K562 (cell line): ENCODE measurements at regions not wholly inside any gene's neighbourhood (a gene's known extent, or its start where the extent isn't known, plus 50 kb on each side); places are given as distances from the start of the nearest gene placed in this dataset.

Experiments
- ATAC-seq: fragments of 200-7000 bp; cut with Tn5 transposase; 3 replicates; pipeline ENCODE4 v1.9.1; 2020; ENCODE audit warnings: moderate library complexity
- BruUV-seq: library from RNA; stranded (reverse); fragments of 400-500 nt; replicated peaks from 2 replicates; lab custom pipeline; 2021; lab: Mats Ljungman, UMichigan
- CTCF ChIA-PET: fragments of 300-600 bp; formaldehyde crosslinking; extraction: SDS; loops from one replicate; lab custom pipeline; 2021; ENCODE audit warnings: low intra/inter-chr PET ratio; lab: Yijun Ruan, JAX
- POLR2A ChIA-PET: fragments of 300-600, 350-650 bp; sonication (Branson Sonifier 250); formaldehyde crosslinking; extraction: SDS; loops from one replicate; lab custom pipeline; 2021; ENCODE audit warnings: antibody characterized with exemption, inconsistent platforms; lab: Yijun Ruan, JAX
- DNase-seq, 4 experiments: peaks; one replicate each; pipeline versions ENCODE4 v3.0.0 to v3.0.0-alpha.2; 2011 to 2018; ENCODE audit warnings: low spot score in 3 of 4, mixed read lengths in 3 of 4; ENCODE audit errors: extremely low read depth in 1 of 4
- FAIRE-seq: peaks from 2 replicates; lab custom pipeline; 2011; peaks lifted over from hg19 to GRCh38; lab: Jason Lieb, UNC
- H2AFZ ChIP-seq: 2 replicates; pipeline ENCODE4 v1.6.0; 2011; ENCODE audit warnings: low read depth, low read length, control low read depth, inconsistent platforms
- H3K27ac ChIP-seq: fragments of 200-600 bp; 3 replicates; pipeline ENCODE4 v1.8.0; 2011; ENCODE audit warnings: low read depth, mild to moderate bottlenecking, control low read depth, inconsistent platforms, low read length, moderate library complexity, mixed read lengths; ENCODE audit errors: extremely low read depth
- H3K27me3 ChIP-seq, 2 experiments: fragments of 300-600 bp in 1 of 2; 2 replicates in 1 of 2; 3 replicates in 1 of 2; pipeline versions ENCODE4 v1.6.0 to v1.8.0; 2011; ENCODE audit warnings: inconsistent platforms in 2 of 2, low read length in 2 of 2, mild to moderate bottlenecking in 1 of 2, mixed read lengths in 1 of 2, moderate library complexity in 1 of 2; ENCODE audit not compliant: control insufficient read depth in 2 of 2, insufficient read depth in 2 of 2
- H3K36me3 ChIP-seq: fragments of 300-600 bp; 3 replicates; pipeline ENCODE4 v1.8.0; 2011; ENCODE audit warnings: mild to moderate bottlenecking, low read length, inconsistent platforms; ENCODE audit not compliant: control insufficient read depth, insufficient read depth
- H3K4me1 ChIP-seq, 2 experiments: fragments of 200-600 bp in 1 of 2; replicated peaks in 1 of 2; 2 replicates in 1 of 2; 3 replicates in 1 of 2; pipeline versions ENCODE4 v1.5.1 to v1.8.0; 2011; ENCODE audit warnings: inconsistent platforms in 2 of 2, low read length in 2 of 2, mild to moderate bottlenecking in 1 of 2, mixed read lengths in 1 of 2, moderate library complexity in 1 of 2; ENCODE audit not compliant: control insufficient read depth in 2 of 2, insufficient read depth in 2 of 2
- H3K4me2 ChIP-seq: 2 replicates; pipeline ENCODE4 v1.6.1; 2011; ENCODE audit warnings: low read length, control low read depth, inconsistent platforms, mixed read lengths; ENCODE audit not compliant: insufficient read depth
- H3K4me3 ChIP-seq: fragments of 200-600 bp; sonication (generic), shearing (Covaris generic); 2 replicates; pipeline ENCODE4 v1.5.1; 2016; ENCODE audit warnings: control low read depth, inconsistent platforms
- H3K79me2 ChIP-seq: fragments of 200-600 bp; 3 replicates; pipeline ENCODE4 v1.8.0; 2011; ENCODE audit warnings: low read length, inconsistent platforms; ENCODE audit not compliant: control insufficient read depth, insufficient read depth
- H3K9ac ChIP-seq, 2 experiments: 2 replicates each; pipeline versions ENCODE4 v1.6.0 to v1.6.1; 2011; ENCODE audit warnings: low read depth in 2 of 2, low read length in 2 of 2, control low read depth in 1 of 2, inconsistent platforms in 1 of 2, mild to moderate bottlenecking in 1 of 2, mixed read lengths in 1 of 2; ENCODE audit not compliant: insufficient read depth in 1 of 2
- H3K9me1 ChIP-seq: one replicate; pipeline ENCODE4 v1.6.0; 2011; ENCODE audit warnings: inconsistent platforms, mild to moderate bottlenecking, low read length, moderate library complexity; ENCODE audit not compliant: control insufficient read depth, insufficient read depth
- H3K9me3 ChIP-seq: replicated peaks from 2 replicates; pipeline ENCODE4 v1.5.1; 2011; ENCODE audit warnings: low read depth, low read length, inconsistent platforms; ENCODE audit not compliant: control insufficient read depth, insufficient read depth
- H4K20me1 ChIP-seq: replicated peaks from 2 replicates; pipeline ENCODE4 v1.6.1; 2011; ENCODE audit warnings: low read length, inconsistent platforms, mixed read lengths; ENCODE audit not compliant: control insufficient read depth, insufficient read depth
- AFF1 ChIP-seq, 2 experiments: fragments of 450-650 bp; IDR thresholded peaks; 2 replicates each; pipeline ENCODE4 v1.6.1; 2018; ENCODE audit warnings: mild to moderate bottlenecking in 2 of 2, low read depth in 1 of 2; ENCODE audit not compliant: partially characterized antibody in 2 of 2
- BCLAF1 ChIP-seq, 2 experiments: fragments of 450-650 bp in 1 of 2; IDR thresholded peaks; 2 replicates each; pipeline ENCODE4 v1.6.1; 2011 to 2017; ENCODE audit warnings: low read depth in 2 of 2, antibody characterized with exemption in 1 of 2, borderline replicate concordance in 1 of 2, low read length in 1 of 2, mild to moderate bottlenecking in 1 of 2, mixed read lengths in 1 of 2; ENCODE audit not compliant: control insufficient read depth in 1 of 2
- CXXC5 ChIP-seq: fragments of 250-450 bp; sonication (Bioruptor Pico); IDR thresholded peaks from 2 replicates; pipeline ENCODE4 v1.8.0; 2022; ENCODE audit warnings: inconsistent platforms, mild to moderate bottlenecking, moderate library complexity
- EZH2 ChIP-seq: IDR thresholded peaks from 2 replicates; pipeline ENCODE4 v1.6.1; 2012; ENCODE audit warnings: low read depth, mild to moderate bottlenecking, inconsistent platforms, low read length, borderline replicate concordance
- HNRNPLL ChIP-seq: fragments of 200-400 bp; formaldehyde crosslinking; IDR thresholded peaks from 2 replicates; pipeline ENCODE4 v1.6.1; 2017; ENCODE audit warnings: low read length, low read depth, mild to moderate bottlenecking; ENCODE audit not compliant: poor library complexity, severe bottlenecking
- KAT2B ChIP-seq: IDR thresholded peaks from one replicate; pipeline ENCODE4 v1.6.1; 2012; ENCODE audit warnings: low read depth, mild to moderate bottlenecking, control low read depth, inconsistent platforms, low read length, moderate library complexity
- MEIS2 ChIP-seq: fragments of 450-650 bp; IDR thresholded peaks from 2 replicates; pipeline ENCODE4 v1.6.1; 2014; ENCODE audit warnings: mild to moderate bottlenecking; ENCODE audit not compliant: partially characterized antibody
- NR0B1 ChIP-seq: fragments of 450-650 bp; IDR thresholded peaks from one replicate; pipeline ENCODE4 v1.6.1; 2018; ENCODE audit warnings: mild to moderate bottlenecking, moderate library complexity; ENCODE audit not compliant: partially characterized antibody
- ZNF140 ChIP-seq: fragments of 250-450 bp; sonication (Bioruptor Pico); IDR thresholded peaks from 2 replicates; pipeline ENCODE4 v1.8.0; 2021; ENCODE audit warnings: moderate library complexity, mild to moderate bottlenecking, inconsistent platforms
- ZNF24 ChIP-seq: fragments of 450-650 bp; IDR thresholded peaks from 2 replicates; pipeline ENCODE4 v1.6.1; 2016
- ZNF707 ChIP-seq: fragments of 250-450 bp; sonication (Bioruptor Pico); conservative IDR thresholded peaks from 2 replicates; pipeline ENCODE4 v1.8.0; 2022; ENCODE audit warnings: inconsistent platforms, mild to moderate bottlenecking, moderate library complexity
- WGBS: fragments of 100-300 bp; shearing (Covaris generic); methylation state at CpG from one replicate; pipeline ENCODE4 v1.1.6; 2016; ENCODE audit warnings: low coverage, mixed read lengths; ENCODE audit not compliant: insufficient coverage; ENCODE audit errors: missing lambda C conversion rate; 5-methylcytosine and 5-hydroxymethylcytosine counted together
- in situ Hi-C: fragments of 300-500 bp; cut with MboI; formaldehyde crosslinking; loops from 4 replicates; pipeline ENCODE4 v1.15.0; 2018; ENCODE audit warnings: inconsistent platforms, mixed read lengths
- intact Hi-C: fragments of 100-400 bp; cut with micrococcal nuclease; formaldehyde crosslinking; loops from 2 replicates; pipeline ENCODE4 v1.14.2; 2022
- TF ChIP-seq, protein P1 (sequence below): fragments of 250-450 bp; sonication (Bioruptor Pico); IDR thresholded peaks from 2 replicates; pipeline ENCODE4 v1.5.0; 2020; ENCODE audit warnings: mild to moderate bottlenecking, borderline replicate concordance

GRCh38 chr13:51518827-51519226 lies 65.4 kb upstream of the WDFY2 start:
- intact Hi-C loops (no loop called here), in situ Hi-C loops (no loop called here)
- no peaks in the 10 kb centered on the region for H4K20me1 ChIP-seq
- POLR2A ChIA-PET, result no interaction called here
- H3K27me3 ChIP-seq, result no peaks in the 10 kb centered on the region
- H3K79me2 ChIP-seq, result no peaks in the 10 kb centered on the region
- H3K4me3 ChIP-seq, result no peak overlapping the region
- CTCF ChIA-PET, result no interaction called here
- no peaks in the 10 kb centered on the region for H3K9me3 ChIP-seq
- DNase-seq, result no peak
- BruUV-seq, result no TSS peak
- no peak overlapping the region for H3K27ac ChIP-seq
- FAIRE-seq, result no peak
- no peak overlapping the region for H2AFZ ChIP-seq
- H3K9ac ChIP-seq, result no peak overlapping the region
- ATAC-seq, result no peak
- H3K36me3 ChIP-seq, result no peaks in the 10 kb centered on the region
- H3K4me2 ChIP-seq, result no peak overlapping the region
- WGBS, result 40% methylated on average over 6 of the region's 6 CpGs
- H3K9me1 ChIP-seq, result no peaks in the 10 kb centered on the region
- peaks cover 0 to 10% of the 10 kb centered on the region in 2 experiments; a peak in 3 of 5 replicates for H3K4me1 ChIP-seq
- TF ChIP-seq AFF1 (IDR thresholded peaks at IDR 0.05; ENCODE audit: low read depth in 1 of 2, partially characterized antibody in 2 of 2) (no peak), EZH2 (no peak), NR0B1 (no peak), ZNF140 (CRISPR knock-in tag) (no peak), CXXC5 (CRISPR knock-in tag) (no peak), MEIS2 (no peak), ZNF707 (no peak), KAT2B (no peak), BCLAF1 (IDR thresholded peaks at IDR 0.05; ENCODE audit: borderline replicate concordance in 1 of 2, control insufficient read depth in 1 of 2, low read depth in 2 of 2, low read length in 1 of 2) (no peak), HNRNPLL (no peak), ZNF24 (no peak)
- TF ChIP-seq, protein P1, sequence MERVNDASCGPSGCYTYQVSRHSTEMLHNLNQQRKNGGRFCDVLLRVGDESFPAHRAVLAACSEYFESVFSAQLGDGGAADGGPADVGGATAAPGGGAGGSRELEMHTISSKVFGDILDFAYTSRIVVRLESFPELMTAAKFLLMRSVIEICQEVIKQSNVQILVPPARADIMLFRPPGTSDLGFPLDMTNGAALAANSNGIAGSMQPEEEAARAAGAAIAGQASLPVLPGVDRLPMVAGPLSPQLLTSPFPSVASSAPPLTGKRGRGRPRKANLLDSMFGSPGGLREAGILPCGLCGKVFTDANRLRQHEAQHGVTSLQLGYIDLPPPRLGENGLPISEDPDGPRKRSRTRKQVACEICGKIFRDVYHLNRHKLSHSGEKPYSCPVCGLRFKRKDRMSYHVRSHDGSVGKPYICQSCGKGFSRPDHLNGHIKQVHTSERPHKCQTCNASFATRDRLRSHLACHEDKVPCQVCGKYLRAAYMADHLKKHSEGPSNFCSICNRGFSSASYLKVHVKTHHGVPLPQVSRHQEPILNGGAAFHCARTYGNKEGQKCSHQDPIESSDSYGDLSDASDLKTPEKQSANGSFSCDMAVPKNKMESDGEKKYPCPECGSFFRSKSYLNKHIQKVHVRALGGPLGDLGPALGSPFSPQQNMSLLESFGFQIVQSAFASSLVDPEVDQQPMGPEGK (CRISPR knock-in tag), result no peak
